Suprapubic skin (tissue), 4 donors: ENCODE measurements at regions not wholly inside any gene's neighbourhood (a gene's known extent, or its start where the extent isn't known, plus 50 kb on each side); places are given as distances from the start of the nearest gene placed in this dataset.

Experiments
- DNase-seq, 2 donors: peaks; one replicate each; pipeline ENCODE4 v3.0.0-alpha.2; 2019; ENCODE audit warnings: low spot score in 2 of 2
- H3K27ac ChIP-seq: fragments of 200-600 bp; sonication (generic); one replicate; pipeline ENCODE4 v1.5.1; 2019
- H3K27me3 ChIP-seq: fragments of 200-600 bp; sonication (generic); one replicate; pipeline ENCODE4 v1.5.1; 2019
- H3K36me3 ChIP-seq: fragments of 200-600 bp; sonication (generic); one replicate; pipeline ENCODE4 v1.5.1; 2019
- H3K4me1 ChIP-seq: fragments of 200-600 bp; sonication (generic); one replicate; pipeline ENCODE4 v1.5.1; 2019
- H3K4me3 ChIP-seq: fragments of 200-600 bp; sonication (generic); one replicate; pipeline ENCODE4 v1.5.1; 2019; ENCODE audit warnings: mild to moderate bottlenecking
- H3K9me3 ChIP-seq: fragments of 200-600 bp; sonication (generic); one replicate; pipeline ENCODE4 v1.5.1; 2019
- EP300 ChIP-seq: sonication (generic); formaldehyde crosslinking; IDR thresholded peaks from one replicate; pipeline ENCODE4 v1.6.1; 2017; ENCODE audit warnings: antibody characterized with exemption
- POLR2A ChIP-seq, 2 donors: fragments of 450-650 bp; IDR thresholded peaks; one replicate each; pipeline ENCODE4 v1.6.1; 2017; ENCODE audit warnings: antibody characterized with exemption in 2 of 2, mild to moderate bottlenecking in 2 of 2, moderate library complexity in 2 of 2
- POLR2AphosphoS5 ChIP-seq, 3 donors: sonication (generic); formaldehyde crosslinking; IDR thresholded peaks; one replicate each; pipeline ENCODE4 v1.6.1; 2017; ENCODE audit warnings: antibody characterized with exemption in 3 of 3
- WGBS: methylation state at CpG from one replicate; pipeline ENCODE4 v1.1.5; 2018; 5-methylcytosine and 5-hydroxymethylcytosine counted together
- TF ChIP-seq, protein P1 (sequence below), 2 donors: fragments of 200-600 bp in 1 of 2; fragments of 450-650 bp in 1 of 2; sonication (generic) in 1 of 2; IDR thresholded peaks; one replicate each; pipeline ENCODE4 v1.5.1; 2016 to 2019; ENCODE audit warnings: antibody characterized with exemption in 2 of 2, mild to moderate bottlenecking in 1 of 2, moderate library complexity in 1 of 2

- Histone ChIP-seq H3K9me3 (no peaks in the 10 kb centered on the region), H3K36me3 (no peaks in the 10 kb centered on the region), H3K27me3 (peaks cover 18% of the 10 kb centered on the region), H3K4me1 (no peaks in the 10 kb centered on the region), H3K4me3 (no peak overlapping the region), H3K27ac (no peak overlapping the region)
- no peak for DNase-seq
- 89% methylated on average over 16 of the region's 22 CpGs for WGBS
- TF ChIP-seq EP300 (no peak), POLR2A (IDR thresholded peaks at IDR 0.05) (no peak), POLR2AphosphoS5 (IDR thresholded peaks at IDR 0.05) (no peak)
- TF ChIP-seq, protein P1, sequence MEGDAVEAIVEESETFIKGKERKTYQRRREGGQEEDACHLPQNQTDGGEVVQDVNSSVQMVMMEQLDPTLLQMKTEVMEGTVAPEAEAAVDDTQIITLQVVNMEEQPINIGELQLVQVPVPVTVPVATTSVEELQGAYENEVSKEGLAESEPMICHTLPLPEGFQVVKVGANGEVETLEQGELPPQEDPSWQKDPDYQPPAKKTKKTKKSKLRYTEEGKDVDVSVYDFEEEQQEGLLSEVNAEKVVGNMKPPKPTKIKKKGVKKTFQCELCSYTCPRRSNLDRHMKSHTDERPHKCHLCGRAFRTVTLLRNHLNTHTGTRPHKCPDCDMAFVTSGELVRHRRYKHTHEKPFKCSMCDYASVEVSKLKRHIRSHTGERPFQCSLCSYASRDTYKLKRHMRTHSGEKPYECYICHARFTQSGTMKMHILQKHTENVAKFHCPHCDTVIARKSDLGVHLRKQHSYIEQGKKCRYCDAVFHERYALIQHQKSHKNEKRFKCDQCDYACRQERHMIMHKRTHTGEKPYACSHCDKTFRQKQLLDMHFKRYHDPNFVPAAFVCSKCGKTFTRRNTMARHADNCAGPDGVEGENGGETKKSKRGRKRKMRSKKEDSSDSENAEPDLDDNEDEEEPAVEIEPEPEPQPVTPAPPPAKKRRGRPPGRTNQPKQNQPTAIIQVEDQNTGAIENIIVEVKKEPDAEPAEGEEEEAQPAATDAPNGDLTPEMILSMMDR (IDR thresholded peaks at IDR 0.05): no peak
These were observed 94.1 kb upstream of the ADAMTS2 start for GRCh38 chr5:179439181-179439985.

DNA sequence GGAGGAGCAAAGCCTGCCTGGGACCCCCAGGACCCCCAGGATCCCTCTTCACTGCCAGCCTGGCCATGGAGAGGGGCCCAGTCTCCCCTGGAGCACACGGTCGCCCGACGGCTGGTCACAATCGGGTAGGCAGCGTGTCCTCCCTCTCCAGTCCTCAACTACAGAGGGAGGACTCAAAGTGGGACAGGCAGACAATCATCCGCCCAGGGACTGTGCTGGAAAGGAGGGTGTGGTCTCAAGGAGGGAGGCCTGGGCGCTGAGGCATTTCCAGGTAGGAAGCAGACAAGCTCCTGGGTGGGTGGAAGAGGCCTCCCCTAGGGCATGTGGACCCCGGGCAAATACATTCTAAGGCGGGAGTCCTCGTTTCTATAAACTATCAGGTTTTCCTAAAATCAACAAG is 93.2 kb upstream of the ADAMTS2 start:
- WGBS: 79% methylated on average over 11 of the region's 11 CpGs
- TF ChIP-seq, protein P1 (IDR thresholded peaks at IDR 0.05): no peak
- no peak for TF ChIP-seq POLR2AphosphoS5 (IDR thresholded peaks at IDR 0.05)
- no peak for TF ChIP-seq POLR2A (IDR thresholded peaks at IDR 0.05)
- no peak for TF ChIP-seq EP300
- Histone ChIP-seq H3K27ac (no peak overlapping the region), H3K9me3 (no peaks in the 10 kb centered on the region), H3K4me1 (no peaks in the 10 kb centered on the region), H3K4me3 (no peak overlapping the region), H3K36me3 (no peaks in the 10 kb centered on the region), H3K27me3 (peaks cover 18% of the 10 kb centered on the region)
- no peak for DNase-seq

- Histone ChIP-seq H3K36me3 (no peaks in the 10 kb centered on the region), H3K27me3 (peaks cover 18% of the 10 kb centered on the region), H3K9me3 (no peaks in the 10 kb centered on the region), H3K4me1 (no peaks in the 10 kb centered on the region), H3K4me3 (no peak overlapping the region), H3K27ac (no peak overlapping the region)
- TF ChIP-seq POLR2A (IDR thresholded peaks at IDR 0.05) (no peak), EP300 (no peak), POLR2AphosphoS5 (IDR thresholded peaks at IDR 0.05) (no peak)
- TF ChIP-seq, protein P1 (IDR thresholded peaks at IDR 0.05): no peak
- no peak for DNase-seq
- 50% methylated on average over 5 of the region's 15 CpGs for WGBS
These were observed 92.8 kb upstream of the ADAMTS2 start for GRCh38 chr5:179438011-179438441.

DNA sequence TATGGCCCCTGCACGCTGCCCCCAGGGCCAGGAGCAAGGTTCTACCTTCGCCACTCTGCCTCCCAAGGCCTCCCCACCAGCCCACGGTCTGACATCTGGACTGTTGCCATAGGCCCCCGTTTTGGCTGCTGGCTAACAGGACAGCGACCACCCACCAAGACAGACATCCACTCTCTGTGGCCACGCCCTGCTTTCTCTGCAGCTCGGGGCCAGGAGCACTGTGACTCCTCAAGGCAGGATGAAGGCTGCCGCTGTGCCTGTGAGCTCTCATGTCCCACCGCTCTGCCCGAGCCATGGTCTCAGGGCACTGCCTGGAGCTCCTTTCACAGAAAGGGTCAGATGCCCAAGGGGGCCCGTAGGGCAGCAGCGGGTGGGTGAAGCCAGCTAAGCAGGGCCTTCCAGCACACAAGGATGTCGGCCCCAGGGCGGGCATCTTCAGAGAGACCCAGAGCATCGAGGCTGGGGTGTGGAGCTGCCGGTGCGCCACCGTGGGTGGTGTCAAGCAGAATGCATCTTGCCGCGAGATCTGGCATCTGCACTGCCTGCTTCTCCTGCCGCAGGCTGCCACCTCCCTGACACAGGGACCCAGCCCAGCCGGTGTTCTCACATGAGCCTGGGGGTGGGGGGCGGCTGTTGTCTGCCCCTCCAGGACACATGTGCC is 92.2 kb upstream of the ADAMTS2 start:
- no peak for DNase-seq
- Histone ChIP-seq H3K27ac (no peak overlapping the region), H3K36me3 (no peaks in the 10 kb centered on the region), H3K4me3 (no peak overlapping the region), H3K4me1 (no peaks in the 10 kb centered on the region), H3K27me3 (peaks cover 18% of the 10 kb centered on the region), H3K9me3 (no peaks in the 10 kb centered on the region)
- WGBS: 55% methylated on average over 6 of the region's 23 CpGs
- TF ChIP-seq EP300 (no peak), POLR2AphosphoS5 (IDR thresholded peaks at IDR 0.05) (no peak), POLR2A (IDR thresholded peaks at IDR 0.05) (no peak)
- TF ChIP-seq, protein P1 (IDR thresholded peaks at IDR 0.05): no peak
